Mesothelial cell of epicardium (in vitro differentiated cells): ENCODE measurements at regions not wholly inside any gene's neighbourhood (a gene's known extent, or its start where the extent isn't known, plus 50 kb on each side); places are given as distances from the start of the nearest gene placed in this dataset.

ENCODE experiments used
- DNase-seq, 2 experiments: peaks; one replicate each; pipeline ENCODE4 v3.0.0; 2021; ENCODE audit warnings: low spot score in 2 of 2; ENCODE audit not compliant: unreplicated experiment in 2 of 2
- H3K27ac Mint-ChIP-seq: 2 replicates; pipeline ENCODE4 v1.8.0; 2021; ENCODE audit warnings: mixed read lengths
- H3K27me3 Mint-ChIP-seq: 2 replicates; pipeline ENCODE4 v1.8.0; 2021; ENCODE audit warnings: low read depth, mixed read lengths
- H3K36me3 Mint-ChIP-seq: 2 replicates; pipeline ENCODE4 v1.8.0; 2021; ENCODE audit warnings: mixed read lengths
- H3K4me1 Mint-ChIP-seq: 2 replicates; pipeline ENCODE4 v1.8.0; 2021; ENCODE audit warnings: mixed read lengths
- H3K4me3 Mint-ChIP-seq: 2 replicates; pipeline ENCODE4 v1.8.0; 2021; ENCODE audit warnings: mild to moderate bottlenecking, moderate library complexity, mixed read lengths
- H3K9me3 Mint-ChIP-seq: 2 replicates; pipeline ENCODE4 v1.8.0; 2021; ENCODE audit warnings: mixed read lengths
- CTCF ChIP-seq: fragments of 200-600 bp; sonication (generic); IDR thresholded peaks from one replicate; pipeline ENCODE4 v1.5.0; 2021; ENCODE audit warnings: antibody characterized with exemption; ENCODE audit not compliant: unreplicated experiment

DNA sequence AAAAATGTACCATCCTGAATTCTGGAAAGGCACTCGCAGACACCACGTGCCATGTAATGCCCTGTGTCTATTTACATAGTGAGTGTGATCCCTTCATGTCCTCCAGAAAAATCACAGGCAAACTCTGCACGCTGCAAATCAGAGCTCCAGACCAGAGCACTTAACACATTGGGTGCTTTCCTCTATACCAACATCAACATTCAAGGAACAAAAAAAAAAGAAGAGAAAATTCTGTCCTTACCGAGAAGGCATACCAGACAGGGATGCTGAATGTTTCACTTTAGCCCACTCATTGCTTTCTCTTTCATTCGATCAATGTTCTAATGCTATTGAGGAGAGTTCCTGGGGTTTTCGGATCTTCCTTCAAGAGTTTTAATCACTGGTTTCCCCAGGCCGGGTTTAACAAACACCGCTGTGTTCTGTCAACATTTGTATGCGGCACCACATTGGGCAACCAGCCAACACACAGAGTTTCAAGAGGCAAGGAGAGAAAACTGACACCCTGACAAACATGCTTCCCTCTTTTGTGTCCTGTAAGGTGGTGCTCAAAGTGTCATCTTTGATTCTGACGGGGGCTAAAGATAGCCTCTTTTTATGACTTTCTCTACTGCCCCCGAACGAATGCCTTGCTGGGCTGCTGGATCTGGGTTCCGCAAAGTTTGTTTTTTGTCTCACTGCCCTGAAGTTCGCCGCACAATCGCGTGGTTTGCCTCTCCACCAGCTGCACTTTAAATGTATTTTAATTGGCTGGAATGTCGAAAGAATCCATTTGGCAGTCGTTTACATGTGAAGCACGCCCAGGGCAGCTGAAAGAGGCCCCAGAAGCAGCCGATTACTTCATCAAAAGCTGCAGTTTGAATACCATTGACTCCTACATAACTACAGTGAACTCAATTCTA lies 106.4 kb upstream of the NCKAP5 start:
- H3K4me3 Mint-ChIP-seq, result peak overlapping the region; percentile 57
- no peaks in the 10 kb centered on the region for H3K36me3 Mint-ChIP-seq
- peak overlapping the region; percentile 88 for H3K27ac Mint-ChIP-seq
- peak; percentile 23 to 56 for DNase-seq
- H3K9me3 Mint-ChIP-seq, result peaks cover 6% of the 10 kb centered on the region
- no peak for TF ChIP-seq CTCF
- H3K27me3 Mint-ChIP-seq, result no peaks in the 10 kb centered on the region
- H3K4me1 Mint-ChIP-seq, result peaks cover 35% of the 10 kb centered on the region

GRCh38 chr2:133676392-133677130 lies 108.3 kb upstream of the NCKAP5 start:
- H3K36me3 Mint-ChIP-seq, result no peaks in the 10 kb centered on the region
- DNase-seq, result no peak
- no peaks in the 10 kb centered on the region for H3K9me3 Mint-ChIP-seq
- H3K4me1 Mint-ChIP-seq, result peaks cover 40% of the 10 kb centered on the region
- H3K27me3 Mint-ChIP-seq, result no peaks in the 10 kb centered on the region
- no peak overlapping the region for H3K4me3 Mint-ChIP-seq
- TF ChIP-seq CTCF, result no peak
- H3K27ac Mint-ChIP-seq, result no peak overlapping the region

- Mint-ChIP-seq H3K27ac (no peak overlapping the region), H3K9me3 (no peaks in the 10 kb centered on the region), H3K36me3 (no peaks in the 10 kb centered on the region), H3K27me3 (peaks cover under 1% of the 10 kb centered on the region), H3K4me1 (peaks cover 16% of the 10 kb centered on the region), H3K4me3 (no peak overlapping the region)
- peak; percentile 64 for TF ChIP-seq CTCF
- no peak for DNase-seq
Measured at GRCh38 chr2:133680343-133681049, 112.2 kb upstream of the NCKAP5 start.

DNA sequence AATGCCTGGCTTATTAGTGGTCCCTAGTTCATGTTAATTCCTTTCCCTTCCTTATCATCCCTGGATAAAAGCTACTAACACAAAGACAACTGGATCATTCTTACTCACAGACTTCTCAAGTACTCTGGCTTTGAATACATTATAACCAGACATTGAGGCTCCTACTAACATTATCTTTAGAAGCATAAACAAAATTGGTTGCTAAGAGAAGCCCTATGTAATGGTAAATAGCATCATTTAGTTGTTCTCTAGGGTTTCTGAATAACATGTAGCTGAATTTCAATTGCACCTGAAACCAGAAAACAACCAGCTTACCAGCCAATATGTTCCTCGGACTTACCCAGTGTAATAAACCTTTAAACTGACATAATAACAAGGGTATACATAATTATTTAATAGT lies 114.1 kb upstream of the NCKAP5 start:
- Mint-ChIP-seq H3K4me3 (no peak overlapping the region), H3K4me1 (peaks cover 5% of the 10 kb centered on the region), H3K27ac (no peak overlapping the region), H3K27me3 (peaks cover 8% of the 10 kb centered on the region), H3K9me3 (no peaks in the 10 kb centered on the region), H3K36me3 (no peaks in the 10 kb centered on the region)
- TF ChIP-seq CTCF, result no peak
- no peak for DNase-seq

GRCh38 chr2:133682906-133683305 lies 114.6 kb upstream of the NCKAP5 start:
- Mint-ChIP-seq H3K4me1 (peaks cover 5% of the 10 kb centered on the region), H3K9me3 (no peaks in the 10 kb centered on the region), H3K27ac (no peak overlapping the region), H3K27me3 (peaks cover 13% of the 10 kb centered on the region), H3K4me3 (no peak overlapping the region), H3K36me3 (no peaks in the 10 kb centered on the region)
- no peak for TF ChIP-seq CTCF
- no peak for DNase-seq
